RWPE2 (cell line): ENCODE measurements at regions not wholly inside any gene's neighbourhood (a gene's known extent, or its start where the extent isn't known, plus 50 kb on each side); places are given as distances from the start of the nearest gene placed in this dataset.

Experiments used
- ATAC-seq: fragments of 200-7000 bp; cut with Tn5 transposase; 3 replicates; pipeline ENCODE4 v1.9.1; 2021; ENCODE audit warnings: low read depth
- DNase-seq: peaks from one replicate; pipeline ENCODE4 v3.0.0-alpha.2; 2020; ENCODE audit warnings: low spot score
- H3K27ac ChIP-seq: fragments of 450-650 bp; 2 replicates; pipeline ENCODE4 v1.5.1; 2017; ENCODE audit warnings: mild to moderate bottlenecking; ENCODE audit not compliant: poor library complexity, severe bottlenecking
- H3K27me3 ChIP-seq: fragments of 250-450 bp; sonication (Bioruptor Pico); 2 replicates; pipeline ENCODE4 v1.5.1; 2021; ENCODE audit warnings: mild to moderate bottlenecking, moderate library complexity; ENCODE audit not compliant: insufficient read depth, poor library complexity, severe bottlenecking
- H3K36me3 ChIP-seq: fragments of 250-450 bp; sonication (Bioruptor Pico); 2 replicates; pipeline ENCODE4 v1.5.1; 2020; ENCODE audit warnings: low read depth, mild to moderate bottlenecking, moderate library complexity
- H3K4me1 ChIP-seq: fragments of 250-450 bp; sonication (Bioruptor Pico); 2 replicates; pipeline ENCODE4 v1.5.1; 2021; ENCODE audit warnings: mild to moderate bottlenecking, moderate library complexity; ENCODE audit not compliant: insufficient read depth, poor library complexity, severe bottlenecking
- H3K4me3 ChIP-seq: fragments of 250-450 bp; sonication (Bioruptor Pico); 2 replicates; pipeline ENCODE4 v1.5.1; 2021; ENCODE audit warnings: mild to moderate bottlenecking, moderate library complexity; ENCODE audit not compliant: severe bottlenecking
- H3K9me3 ChIP-seq: fragments of 250-450 bp; sonication (Bioruptor Pico); 2 replicates; pipeline ENCODE4 v1.5.1; 2021; ENCODE audit warnings: mild to moderate bottlenecking, moderate library complexity; ENCODE audit not compliant: severe bottlenecking
- CTCF ChIP-seq: fragments of 450-650 bp; IDR thresholded peaks from one replicate; pipeline ENCODE4 v1.5.1; 2017; ENCODE audit warnings: mild to moderate bottlenecking, moderate library complexity; ENCODE audit not compliant: poor library complexity, severe bottlenecking

- no peak for TF ChIP-seq CTCF
- Histone ChIP-seq H3K4me3 (no peak overlapping the region), H3K27ac (no peak overlapping the region), H3K4me1 (peaks cover 5% of the 10 kb centered on the region), H3K27me3 (no peaks in the 10 kb centered on the region), H3K9me3 (peaks cover 10% of the 10 kb centered on the region), H3K36me3 (no peaks in the 10 kb centered on the region)
- DNase-seq (no peak), ATAC-seq (no peak)
Observed at GRCh38 chr2:240363746-240364581, 71.5 kb upstream of the GPC1 start.

- no peak for TF ChIP-seq CTCF
- Histone ChIP-seq H3K27ac (no peak overlapping the region), H3K4me3 (no peak overlapping the region), H3K9me3 (peaks cover 10% of the 10 kb centered on the region), H3K4me1 (peaks cover 9% of the 10 kb centered on the region), H3K27me3 (no peaks in the 10 kb centered on the region), H3K36me3 (no peaks in the 10 kb centered on the region)
- no peak for DNase-seq
- ATAC-seq: no peak
Observed at GRCh38 chr2:240364582-240364960, 70.9 kb upstream of the GPC1 start.

GRCh38 chr2:240364961-240365775 lies 70.3 kb upstream of the GPC1 start:
- no peaks in the 10 kb centered on the region for H3K27me3 ChIP-seq
- DNase-seq (no peak), ATAC-seq (no peak)
- peaks cover 6% of the 10 kb centered on the region for H3K9me3 ChIP-seq
- H3K4me1 ChIP-seq: peaks cover 14% of the 10 kb centered on the region
- TF ChIP-seq CTCF: no peak
- no peak overlapping the region for H3K27ac ChIP-seq
- no peaks in the 10 kb centered on the region for H3K36me3 ChIP-seq
- H3K4me3 ChIP-seq: no peak overlapping the region

GRCh38 chr2:240365971-240366471 lies 69.4 kb upstream of the GPC1 start:
- Histone ChIP-seq H3K4me3 (no peak overlapping the region), H3K9me3 (no peaks in the 10 kb centered on the region), H3K27me3 (no peaks in the 10 kb centered on the region), H3K36me3 (no peaks in the 10 kb centered on the region), H3K27ac (no peak overlapping the region), H3K4me1 (peaks cover 22% of the 10 kb centered on the region)
- no peak for TF ChIP-seq CTCF
- ATAC-seq (no peak), DNase-seq (no peak)
